ENCODE measurements at regions not wholly inside any gene's neighbourhood (a gene's known extent, or its start where the extent isn't known, plus 50 kb on each side); places are given as distances from the start of the nearest gene placed in this dataset.

- TF ChIP-seq MAFK (IDR thresholded peaks at IDR 0.05; ENCODE audit: low read depth, low read length) (no peak), SIN3A (conservative IDR thresholded peaks at IDR 0.05 in 1 of 2, IDR thresholded peaks at IDR 0.05 in 1 of 2; ENCODE audit: low read depth in 1 of 2, low read length in 2 of 2) (no peak), KDM1A (IDR thresholded peaks at IDR 0.05; ENCODE audit: borderline replicate concordance, low read length) (no peak), CTCF (IDR thresholded peaks at IDR 0.05; ENCODE audit: control extremely low read depth in 1 of 3, insufficient read depth in 1 of 3, low read depth in 1 of 3, low read length in 3 of 3) (no peak), POLR2AphosphoS5 (IDR thresholded peaks at IDR 0.05; ENCODE audit: low read depth, low read length) (no peak), SP1 (IDR thresholded peaks at IDR 0.05; ENCODE audit: low read depth, low read length) (no peak)
These were observed 882.4 kb upstream of the AUTS2 start for GRCh38 chr7:68715907-68716306.

All from H1 (cell line).